ENCODE measurements at regions not wholly inside any gene's neighbourhood (a gene's known extent, or its start where the extent isn't known, plus 50 kb on each side); places are given as distances from the start of the nearest gene placed in this dataset.

DNA sequence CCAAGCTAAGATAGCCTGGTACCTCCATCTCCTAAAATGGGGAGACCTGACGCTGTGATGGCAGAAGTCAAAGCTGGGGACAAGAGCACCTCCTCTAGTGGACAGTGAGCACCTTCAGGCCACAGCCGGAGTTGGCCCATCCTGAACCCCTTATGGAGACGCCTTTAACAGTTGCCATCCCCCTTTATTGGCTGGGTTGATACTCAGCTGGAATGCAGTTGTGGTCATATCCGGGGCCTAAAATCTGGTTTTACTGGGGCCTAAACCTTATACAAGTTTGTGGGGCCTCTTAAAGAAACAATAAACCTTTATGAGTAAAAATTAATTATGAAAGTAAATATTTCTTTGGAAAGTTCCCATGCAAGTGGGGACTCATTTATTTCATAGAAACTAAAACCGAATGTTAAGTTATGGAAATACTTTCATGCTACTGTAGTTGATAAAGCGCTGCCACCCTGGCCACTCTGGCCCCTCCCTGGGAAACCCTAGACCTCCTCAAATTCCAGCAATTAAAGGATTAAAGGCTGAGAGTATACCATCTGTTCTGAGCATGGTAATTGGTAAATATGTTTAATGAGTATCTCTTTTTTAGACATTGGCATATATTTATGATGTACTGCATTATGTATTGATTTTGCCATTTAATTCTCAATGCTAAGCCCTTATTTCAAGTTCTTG, 95.1 kb upstream of the SASH1 start:
- Mint-ChIP-seq H3K27me3 (peaks cover 5% of the 10 kb centered on the region), H3K9me3 (no peaks in the 10 kb centered on the region), H3K27ac (no peak overlapping the region), H3K4me1 (no peaks in the 10 kb centered on the region), H3K36me3 (ENCODE audit: low read depth) (no peaks in the 10 kb centered on the region), H3K4me3 (no peak overlapping the region)
- CTCF ChIA-PET, result no interaction called here
- intact Hi-C loops (cut with micrococcal nuclease), result no loop called here
- TF ChIP-seq, protein P1, sequence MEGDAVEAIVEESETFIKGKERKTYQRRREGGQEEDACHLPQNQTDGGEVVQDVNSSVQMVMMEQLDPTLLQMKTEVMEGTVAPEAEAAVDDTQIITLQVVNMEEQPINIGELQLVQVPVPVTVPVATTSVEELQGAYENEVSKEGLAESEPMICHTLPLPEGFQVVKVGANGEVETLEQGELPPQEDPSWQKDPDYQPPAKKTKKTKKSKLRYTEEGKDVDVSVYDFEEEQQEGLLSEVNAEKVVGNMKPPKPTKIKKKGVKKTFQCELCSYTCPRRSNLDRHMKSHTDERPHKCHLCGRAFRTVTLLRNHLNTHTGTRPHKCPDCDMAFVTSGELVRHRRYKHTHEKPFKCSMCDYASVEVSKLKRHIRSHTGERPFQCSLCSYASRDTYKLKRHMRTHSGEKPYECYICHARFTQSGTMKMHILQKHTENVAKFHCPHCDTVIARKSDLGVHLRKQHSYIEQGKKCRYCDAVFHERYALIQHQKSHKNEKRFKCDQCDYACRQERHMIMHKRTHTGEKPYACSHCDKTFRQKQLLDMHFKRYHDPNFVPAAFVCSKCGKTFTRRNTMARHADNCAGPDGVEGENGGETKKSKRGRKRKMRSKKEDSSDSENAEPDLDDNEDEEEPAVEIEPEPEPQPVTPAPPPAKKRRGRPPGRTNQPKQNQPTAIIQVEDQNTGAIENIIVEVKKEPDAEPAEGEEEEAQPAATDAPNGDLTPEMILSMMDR (IDR thresholded peaks at IDR 0.05), result no peak
- ATAC-seq (ENCODE audit: low read depth) (no peak), DNase-seq (no peak)
- POLR2A ChIA-PET, result no interaction called here

DNA sequence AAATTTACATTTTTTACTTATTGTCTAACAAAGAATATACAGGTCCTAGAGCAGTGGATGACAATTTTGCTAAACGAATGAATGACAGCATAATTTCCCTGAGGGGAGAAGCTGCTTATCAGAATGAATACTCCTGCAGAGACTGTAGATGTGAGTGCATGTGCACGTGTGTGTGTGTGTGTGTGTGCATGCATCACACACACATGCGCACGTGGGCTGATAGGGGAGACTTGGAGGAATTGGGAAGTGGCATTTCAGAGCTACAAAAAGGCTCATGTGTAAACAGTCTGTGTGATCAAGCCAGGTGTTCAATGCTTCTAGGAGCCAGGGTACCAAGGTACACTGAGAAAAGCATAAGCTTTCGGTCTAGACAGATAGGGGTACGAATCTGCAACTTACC, 93.5 kb upstream of the SASH1 start:
- H3K36me3 Mint-ChIP-seq (ENCODE audit: low read depth), result no peaks in the 10 kb centered on the region
- H3K27ac Mint-ChIP-seq, result no peak overlapping the region
- no peaks in the 10 kb centered on the region for H3K9me3 Mint-ChIP-seq
- DNase-seq, result no peak
- CTCF ChIA-PET, result no interaction called here
- H3K4me3 Mint-ChIP-seq, result no peak overlapping the region
- POLR2A ChIA-PET, result no interaction called here
- TF ChIP-seq, protein P1 (IDR thresholded peaks at IDR 0.05), result no peak
- intact Hi-C loops (cut with micrococcal nuclease), result no loop called here
- no peaks in the 10 kb centered on the region for H3K4me1 Mint-ChIP-seq
- ATAC-seq (ENCODE audit: low read depth), result no peak
- peaks cover 5% of the 10 kb centered on the region for H3K27me3 Mint-ChIP-seq

DNA sequence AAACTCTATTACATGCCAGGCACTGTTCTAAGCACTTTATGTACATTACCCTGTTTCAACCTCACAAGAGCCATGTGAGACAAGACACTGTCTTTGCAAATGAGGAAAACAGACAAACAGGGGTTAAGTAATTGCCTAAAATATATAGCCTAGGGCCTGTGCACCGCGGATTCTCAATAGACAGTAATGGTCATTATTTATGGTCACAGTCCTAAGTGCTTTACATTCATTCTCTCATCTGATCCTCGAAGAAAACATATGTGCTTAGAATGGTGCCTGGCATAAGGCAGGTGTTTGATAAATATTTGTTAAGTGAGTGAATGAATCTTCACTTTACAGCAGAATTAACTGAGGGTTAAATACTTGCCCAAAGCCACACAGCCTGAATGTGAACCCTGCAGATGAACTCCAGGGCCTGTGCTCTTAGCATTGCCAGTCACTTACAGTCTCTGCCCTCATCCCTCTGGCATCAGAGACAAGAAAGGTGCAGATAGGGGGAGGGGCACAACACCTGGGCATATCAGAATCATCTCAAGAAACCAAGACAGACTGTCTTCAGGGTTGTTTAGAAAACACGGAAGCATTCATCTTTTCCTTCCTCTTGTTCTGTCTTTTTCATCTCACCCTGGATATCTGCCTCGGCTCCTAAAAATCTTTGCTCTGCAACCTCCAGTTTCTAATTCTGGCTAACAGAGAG, 92.8 kb upstream of the SASH1 start:
- Mint-ChIP-seq H3K4me1 (no peaks in the 10 kb centered on the region), H3K4me3 (no peak overlapping the region), H3K27ac (no peak overlapping the region), H3K9me3 (no peaks in the 10 kb centered on the region), H3K36me3 (ENCODE audit: low read depth) (no peaks in the 10 kb centered on the region), H3K27me3 (peaks cover 5% of the 10 kb centered on the region)
- CTCF ChIA-PET, result no interaction called here
- TF ChIP-seq, protein P1 (IDR thresholded peaks at IDR 0.05), result no peak
- DNase-seq, result no peak
- no peak for ATAC-seq (ENCODE audit: low read depth)
- POLR2A ChIA-PET, result no interaction called here
- intact Hi-C loops (cut with micrococcal nuclease), result loop anchor here (2.0 to 5.0 kb wide), 2 partner anchors 73 to 1393 kb away; no protein-coding TSS in a partner anchor

DNA sequence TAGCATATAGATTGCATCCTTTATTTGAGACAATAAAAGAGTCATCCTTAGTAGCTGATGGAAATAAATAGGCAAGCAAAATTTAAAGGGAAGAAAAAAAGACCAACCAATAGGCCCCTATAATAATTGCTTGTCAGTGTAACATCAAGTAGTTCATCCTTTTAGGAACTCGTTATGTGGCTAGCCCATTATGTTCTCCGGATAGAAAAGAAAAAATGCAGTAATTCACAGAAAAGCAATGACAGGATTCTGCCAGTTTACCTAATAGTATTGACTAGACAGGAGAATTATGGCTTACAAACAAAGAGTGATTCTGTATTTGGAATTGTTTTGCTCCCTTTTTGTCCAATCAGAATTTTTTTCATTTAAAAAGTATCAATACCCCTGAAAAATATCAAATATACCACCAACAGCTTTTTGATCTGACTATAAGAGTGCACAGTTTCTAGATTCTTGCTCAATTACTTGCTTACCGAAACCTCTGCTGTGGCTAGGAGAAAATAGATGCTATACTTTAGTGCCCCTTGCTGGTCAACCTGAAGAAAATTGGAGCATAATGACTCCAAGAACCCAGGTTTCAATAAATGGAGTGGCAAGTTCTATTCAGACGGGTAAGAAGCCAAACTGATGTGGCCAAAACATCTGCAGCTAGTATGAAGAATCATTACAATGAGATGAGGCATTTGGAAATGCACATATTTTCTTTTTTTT, 91.5 kb upstream of the SASH1 start:
- no peaks in the 10 kb centered on the region for H3K4me1 Mint-ChIP-seq
- ATAC-seq (ENCODE audit: low read depth) (no peak), DNase-seq (no peak)
- intact Hi-C loops (cut with micrococcal nuclease), result loop anchor here (1.0 to 5.0 kb wide), 3 partner anchors 74 to 1394 kb away; no protein-coding TSS in a partner anchor
- ChIA-PET CTCF (no interaction called here), POLR2A (no interaction called here)
- no peak overlapping the region for H3K27ac Mint-ChIP-seq
- TF ChIP-seq, protein P1 (IDR thresholded peaks at IDR 0.05), result no peak
- no peak overlapping the region for H3K4me3 Mint-ChIP-seq
- H3K27me3 Mint-ChIP-seq, result peaks cover 2% of the 10 kb centered on the region
- no peaks in the 10 kb centered on the region for H3K9me3 Mint-ChIP-seq
- no peaks in the 10 kb centered on the region for H3K36me3 Mint-ChIP-seq (ENCODE audit: low read depth)

DNA sequence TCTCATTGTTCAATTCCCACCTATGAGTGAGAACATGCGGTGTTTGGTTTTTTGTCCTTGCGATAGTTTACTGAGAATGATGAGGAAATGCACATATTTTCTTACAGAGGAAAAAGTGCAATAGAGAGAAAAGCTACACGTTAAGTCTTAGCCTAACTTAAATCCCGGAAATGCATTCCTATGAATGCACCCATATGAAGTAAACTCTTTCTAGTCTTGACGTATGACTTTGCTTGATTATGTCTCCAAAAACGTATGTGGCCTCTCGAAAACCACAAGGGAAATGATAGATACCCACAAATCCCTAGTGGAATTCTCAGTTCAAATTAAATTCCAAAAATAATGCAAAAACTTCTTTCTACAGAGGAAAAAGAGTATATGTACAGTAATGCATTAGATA, 90.7 kb upstream of the SASH1 start:
- Mint-ChIP-seq H3K9me3 (no peaks in the 10 kb centered on the region), H3K4me3 (no peak overlapping the region), H3K27me3 (peaks cover 2% of the 10 kb centered on the region), H3K36me3 (ENCODE audit: low read depth) (no peaks in the 10 kb centered on the region), H3K4me1 (no peaks in the 10 kb centered on the region), H3K27ac (no peak overlapping the region)
- CTCF ChIA-PET, result no interaction called here
- TF ChIP-seq, protein P1 (IDR thresholded peaks at IDR 0.05), result no peak
- DNase-seq (no peak), ATAC-seq (ENCODE audit: low read depth) (no peak)
- POLR2A ChIA-PET, result no interaction called here
- intact Hi-C loops (cut with micrococcal nuclease), result loop anchor here (1.0 to 5.0 kb wide), 3 partner anchors 75 to 1395 kb away; no protein-coding TSS in a partner anchor
